ENCODE measurements at regions not wholly inside any gene's neighbourhood (a gene's known extent, or its start where the extent isn't known, plus 50 kb on each side); places are given as distances from the start of the nearest gene placed in this dataset.

DNA sequence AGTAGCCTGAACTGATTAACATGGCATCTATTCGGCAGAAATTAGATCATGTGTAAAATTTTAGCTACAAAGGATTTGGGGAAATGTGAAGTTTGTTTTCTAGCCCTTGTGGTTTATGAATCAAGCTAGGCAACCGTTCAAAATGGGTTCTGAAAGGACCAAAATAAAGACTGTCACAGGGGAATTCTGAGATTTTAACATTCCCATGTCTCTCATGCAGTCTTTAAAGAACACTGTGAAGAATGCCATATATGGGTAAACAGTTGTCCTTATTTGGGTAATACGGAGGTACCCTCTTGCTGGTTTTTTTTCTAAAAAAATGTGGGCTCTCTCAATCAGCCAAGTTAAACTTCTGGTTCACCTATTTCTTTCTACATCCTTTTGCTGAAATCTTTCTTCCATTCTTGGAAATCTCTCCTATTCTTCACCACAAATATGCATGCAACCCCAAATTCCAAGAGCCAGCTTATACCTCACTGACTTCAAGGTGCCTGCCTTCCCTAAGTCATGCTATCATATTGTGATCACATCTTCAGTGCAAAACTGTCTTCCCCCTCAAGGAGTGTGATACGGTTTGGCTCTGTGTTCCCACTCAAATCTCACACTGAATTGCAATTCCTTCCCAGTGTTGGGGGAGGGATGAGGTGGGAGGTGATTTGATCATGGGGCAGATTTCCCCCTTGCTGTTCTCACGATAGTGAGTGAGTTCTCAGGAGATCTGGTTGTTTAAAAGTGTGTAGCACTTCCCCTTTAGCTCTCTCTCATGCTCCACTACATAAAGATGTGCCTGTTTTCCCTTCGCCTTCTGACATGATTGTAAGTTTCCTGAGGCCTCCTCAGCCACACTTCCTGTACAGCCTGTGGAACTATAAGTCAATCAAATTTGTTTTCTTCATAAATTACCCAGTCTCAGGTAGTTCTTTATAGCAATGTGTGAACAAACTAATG, 308.7 kb downstream of the TTLL7 start:
- DNase-seq (ENCODE audit: extremely low read depth, low read depth) = no peak

GRCh38 chr1:83682132-83682531, 316.8 kb downstream of the TTLL7 start:
- no peak for DNase-seq (ENCODE audit: extremely low read depth, low read depth)

DNA sequence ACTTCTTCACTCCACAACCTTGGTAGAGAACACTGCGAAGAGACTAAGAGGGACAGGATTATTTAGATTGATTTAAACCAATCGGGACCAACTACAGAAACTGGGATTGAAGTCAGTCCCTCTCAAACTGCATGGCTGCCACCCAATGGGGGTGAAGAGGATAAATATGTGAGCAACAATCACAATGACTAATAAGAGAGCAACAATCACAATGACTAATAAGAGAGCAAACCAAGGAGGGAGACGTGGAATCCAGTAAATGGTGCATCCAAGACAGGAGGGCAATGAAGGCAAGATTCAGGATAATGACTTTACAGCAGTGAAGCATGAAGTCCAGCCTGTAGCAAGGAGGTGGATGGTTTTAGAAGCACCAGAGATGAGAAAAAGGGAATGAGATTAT, 322.8 kb downstream of the TTLL7 start:
- no peak for DNase-seq (ENCODE audit: extremely low read depth, low read depth)

GRCh38 chr1:83673312-83673711, 325.6 kb downstream of the TTLL7 start:
- DNase-seq (ENCODE audit: extremely low read depth, low read depth) = no peak

GRCh38 chr1:83671586-83671985, 327.3 kb downstream of the TTLL7 start:
- no peak for DNase-seq (ENCODE audit: extremely low read depth, low read depth)

- no peak for DNase-seq (ENCODE audit: extremely low read depth, low read depth)
Observed at GRCh38 chr1:83670909-83671565, 327.9 kb downstream of the TTLL7 start.

- DNase-seq (ENCODE audit: extremely low read depth, low read depth) = no peak
Observed at GRCh38 chr1:83641796-83642443, 357.0 kb downstream of the TTLL7 start.

DNA sequence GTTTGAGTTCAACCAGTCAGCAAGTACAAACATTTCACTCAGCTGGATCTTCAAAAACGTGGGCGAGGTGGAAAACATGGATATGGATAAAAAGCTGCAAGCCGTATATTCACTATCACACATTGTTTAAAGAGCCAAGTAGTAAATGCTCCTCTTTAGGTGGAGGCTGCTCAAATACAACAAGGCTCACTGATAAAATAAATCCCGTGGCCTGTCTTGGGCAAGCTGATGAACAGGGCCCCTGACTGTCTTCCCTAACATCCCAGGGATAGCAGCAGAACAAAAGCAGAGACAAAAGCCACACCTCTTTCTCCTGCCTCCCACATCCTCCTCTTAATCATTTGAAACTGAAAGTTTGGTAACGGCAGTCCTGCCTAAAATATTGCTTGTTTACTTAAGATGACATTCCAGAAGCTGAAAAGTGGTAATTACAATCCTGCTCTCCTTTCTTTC, 357.7 kb downstream of the TTLL7 start:
- DNase-seq (ENCODE audit: extremely low read depth, low read depth) = no peak

DNA sequence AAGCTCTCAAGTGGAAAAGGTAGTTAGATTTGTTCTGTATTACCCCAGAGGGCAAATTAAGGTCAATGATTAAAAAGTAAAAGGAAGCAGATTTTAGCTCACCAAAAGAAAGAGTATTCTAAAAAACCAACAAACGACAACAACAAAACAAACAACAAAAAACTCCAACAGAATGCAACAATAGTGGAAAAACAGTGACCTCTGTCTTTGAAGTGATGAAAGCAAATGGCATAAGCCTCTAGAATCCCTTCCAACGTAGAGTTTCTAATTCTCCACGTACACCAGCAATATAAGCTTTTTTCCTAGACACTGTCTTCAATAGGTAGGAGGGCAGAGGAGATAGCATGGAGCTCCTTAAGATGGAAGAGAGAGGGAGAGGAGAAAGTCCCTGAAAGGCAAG, 359.1 kb downstream of the TTLL7 start:
- no peak for DNase-seq (ENCODE audit: extremely low read depth, low read depth)

- DNase-seq (ENCODE audit: extremely low read depth, low read depth) = no peak
Observed at GRCh38 chr1:83637586-83637985, 361.3 kb downstream of the TTLL7 start.

DNA sequence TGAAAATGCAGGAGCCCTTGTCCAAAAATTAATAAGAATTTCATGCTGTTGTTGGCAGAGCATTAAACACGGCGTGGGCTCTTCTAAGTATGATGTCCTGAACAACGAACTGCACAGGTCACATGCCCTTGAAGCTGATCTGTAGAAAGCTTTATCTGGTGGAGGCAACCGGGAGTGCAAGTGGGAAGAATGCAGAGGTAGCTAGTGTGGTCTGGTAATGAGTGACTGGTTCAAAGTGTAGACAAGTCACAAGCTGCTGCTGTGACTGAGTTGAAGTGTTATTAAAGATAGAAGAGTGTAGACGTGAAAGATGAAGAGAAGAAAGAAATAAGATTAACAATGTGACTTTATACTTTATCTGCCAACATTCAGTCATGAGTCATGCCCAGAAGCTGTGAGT, 361.9 kb downstream of the TTLL7 start:
- DNase-seq (ENCODE audit: extremely low read depth, low read depth) = no peak

DNA sequence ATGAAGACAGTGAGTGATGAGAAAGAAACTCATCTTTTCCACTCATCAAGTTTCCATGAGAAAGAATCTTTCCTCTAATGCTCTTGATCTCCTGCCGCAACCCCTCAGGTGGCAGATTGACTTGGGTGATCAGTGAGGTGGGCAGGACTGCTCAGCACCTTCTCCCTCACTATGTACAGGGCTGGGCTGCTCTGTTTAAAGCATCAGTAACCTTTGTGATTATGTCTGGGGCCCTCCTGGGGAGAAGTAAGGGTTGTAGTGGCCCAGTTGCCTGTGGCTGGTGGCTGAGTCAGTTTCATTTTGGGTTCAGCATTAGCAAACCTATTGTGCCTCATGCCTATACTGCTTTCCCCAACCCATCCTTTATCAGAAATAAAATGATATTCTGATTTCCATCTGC, 366.0 kb downstream of the TTLL7 start:
- DNase-seq (ENCODE audit: extremely low read depth, low read depth) = no peak

DNA sequence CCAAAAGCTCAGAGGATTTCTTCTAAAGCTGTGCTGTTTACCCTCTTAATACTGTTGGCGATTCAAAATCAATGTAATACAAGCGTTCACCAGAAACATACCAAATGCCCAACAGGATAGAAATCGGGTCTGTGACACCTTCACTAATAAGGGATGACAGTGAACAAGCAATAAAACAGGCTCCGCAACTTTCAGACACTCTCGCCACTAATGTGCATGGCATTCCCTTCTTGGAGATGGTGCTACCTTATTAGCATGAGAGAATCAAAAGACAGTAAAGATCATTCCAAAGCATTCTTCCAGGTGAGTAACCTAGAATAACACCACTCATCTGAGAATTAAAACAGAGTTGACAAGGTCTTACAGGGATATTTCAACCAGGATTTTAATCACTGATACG, 367.1 kb downstream of the TTLL7 start:
- DNase-seq (ENCODE audit: extremely low read depth, low read depth) = no peak

DNA sequence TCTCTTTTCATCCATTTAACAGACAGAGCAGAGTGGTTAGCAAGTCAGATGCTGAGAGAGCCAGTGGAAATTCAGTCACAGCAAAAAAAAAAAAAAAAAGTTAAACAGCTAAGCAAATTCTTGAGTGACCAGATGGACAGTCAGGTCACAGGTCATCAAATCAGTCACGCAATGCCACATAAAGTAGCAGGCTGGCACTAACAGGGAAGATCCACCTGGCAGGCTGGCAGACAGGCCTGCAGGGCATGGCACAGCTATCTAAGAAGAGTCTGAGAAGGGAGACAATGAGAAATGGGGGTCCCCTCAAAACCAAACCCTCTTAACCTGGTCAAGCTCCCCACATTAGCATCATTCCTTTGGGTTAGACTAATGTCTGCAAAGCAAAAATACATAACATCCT, 371.9 kb downstream of the TTLL7 start:
- no peak for DNase-seq (ENCODE audit: extremely low read depth, low read depth)

GRCh38 chr1:83626603-83627002, 372.3 kb downstream of the TTLL7 start:
- no peak for DNase-seq (ENCODE audit: extremely low read depth, low read depth)

GRCh38 chr1:83625646-83626045, 373.3 kb downstream of the TTLL7 start:
- no peak for DNase-seq (ENCODE audit: extremely low read depth, low read depth)

DNA sequence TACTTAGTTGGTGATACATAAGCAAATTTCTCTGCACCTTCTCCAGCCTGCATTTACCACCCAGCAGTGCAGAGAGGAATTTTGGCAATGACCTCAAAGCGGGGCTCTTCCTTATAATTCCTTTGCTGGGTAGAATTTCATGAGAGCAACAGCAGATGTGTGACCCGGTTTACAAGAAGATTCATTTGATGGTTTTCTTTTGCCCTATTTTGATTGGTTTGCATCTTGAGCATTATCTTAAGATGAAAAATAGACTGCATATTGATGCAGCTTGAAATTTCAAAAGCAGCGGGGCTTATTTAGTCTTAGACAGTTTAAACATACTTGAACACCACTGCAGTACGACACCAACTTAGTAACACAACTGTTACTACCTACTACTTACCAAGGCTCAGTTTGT, 378.9 kb downstream of the TTLL7 start:
- DNase-seq (ENCODE audit: extremely low read depth, low read depth) = no peak

DNA sequence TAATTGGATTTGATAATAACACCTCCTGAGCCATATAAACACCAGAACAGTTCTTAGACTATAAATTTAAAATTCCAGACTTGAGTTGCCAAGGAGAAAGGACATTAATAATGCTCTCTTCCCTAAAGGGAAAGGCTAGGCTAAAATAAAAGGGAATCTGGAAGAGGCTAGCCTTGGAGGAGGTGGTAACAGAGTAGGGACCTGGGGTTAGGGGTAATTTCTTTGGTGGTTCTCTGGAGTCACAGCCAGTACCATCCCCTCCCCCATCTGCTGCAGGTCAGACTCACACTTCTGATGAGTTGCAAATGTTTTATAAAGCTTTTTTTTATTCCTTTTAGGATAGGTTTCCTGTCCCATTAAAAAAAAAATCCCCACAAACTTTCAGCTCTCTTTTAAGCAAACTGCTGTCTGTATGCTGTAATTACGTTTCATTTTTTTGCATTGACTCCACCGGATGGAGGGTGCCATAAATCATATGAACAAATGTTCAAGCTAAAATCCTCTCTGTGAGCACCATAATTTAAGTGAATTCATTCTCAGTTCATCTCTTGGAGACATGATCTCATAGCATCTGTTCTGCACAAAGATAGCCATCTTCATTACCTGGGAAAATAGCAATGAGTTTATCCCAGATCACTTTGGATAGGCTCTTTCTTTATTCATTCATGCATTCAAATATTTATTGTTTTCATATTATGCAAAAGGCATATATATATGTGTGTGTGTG, 379.6 kb downstream of the TTLL7 start:
- DNase-seq (ENCODE audit: extremely low read depth, low read depth) = no peak

- no peak for DNase-seq (ENCODE audit: extremely low read depth, low read depth)
Observed at GRCh38 chr1:83617883-83618282, 381.0 kb downstream of the TTLL7 start.

DNA sequence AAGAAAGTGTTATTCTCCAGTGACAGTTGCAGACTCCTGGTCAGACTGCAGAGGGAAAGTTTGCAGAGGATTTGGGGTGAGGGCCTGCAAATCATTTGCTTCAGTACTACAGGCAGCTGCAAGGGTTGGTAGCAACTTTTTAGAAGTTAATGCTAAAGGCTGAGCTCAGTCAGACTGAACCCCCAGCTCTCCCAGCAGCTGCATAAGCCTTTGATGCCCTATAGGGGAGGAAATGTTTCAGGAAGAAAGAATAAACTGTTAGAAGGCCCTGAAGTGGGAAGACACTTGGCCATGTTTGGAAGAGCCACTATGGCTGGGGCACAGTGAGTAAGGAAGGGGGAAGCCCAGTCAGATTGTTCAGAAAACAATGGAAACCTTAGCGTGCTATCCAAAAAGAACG, 383.6 kb downstream of the TTLL7 start:
- DNase-seq (ENCODE audit: extremely low read depth, low read depth) = no peak

GRCh38 chr1:83606416-83606955, 392.4 kb downstream of the TTLL7 start:
- DNase-seq (ENCODE audit: extremely low read depth, low read depth) = no peak
